ENCODE measurements at regions not wholly inside any gene's neighbourhood (a gene's known extent, or its start where the extent isn't known, plus 50 kb on each side); places are given as distances from the start of the nearest gene placed in this dataset.

DNA sequence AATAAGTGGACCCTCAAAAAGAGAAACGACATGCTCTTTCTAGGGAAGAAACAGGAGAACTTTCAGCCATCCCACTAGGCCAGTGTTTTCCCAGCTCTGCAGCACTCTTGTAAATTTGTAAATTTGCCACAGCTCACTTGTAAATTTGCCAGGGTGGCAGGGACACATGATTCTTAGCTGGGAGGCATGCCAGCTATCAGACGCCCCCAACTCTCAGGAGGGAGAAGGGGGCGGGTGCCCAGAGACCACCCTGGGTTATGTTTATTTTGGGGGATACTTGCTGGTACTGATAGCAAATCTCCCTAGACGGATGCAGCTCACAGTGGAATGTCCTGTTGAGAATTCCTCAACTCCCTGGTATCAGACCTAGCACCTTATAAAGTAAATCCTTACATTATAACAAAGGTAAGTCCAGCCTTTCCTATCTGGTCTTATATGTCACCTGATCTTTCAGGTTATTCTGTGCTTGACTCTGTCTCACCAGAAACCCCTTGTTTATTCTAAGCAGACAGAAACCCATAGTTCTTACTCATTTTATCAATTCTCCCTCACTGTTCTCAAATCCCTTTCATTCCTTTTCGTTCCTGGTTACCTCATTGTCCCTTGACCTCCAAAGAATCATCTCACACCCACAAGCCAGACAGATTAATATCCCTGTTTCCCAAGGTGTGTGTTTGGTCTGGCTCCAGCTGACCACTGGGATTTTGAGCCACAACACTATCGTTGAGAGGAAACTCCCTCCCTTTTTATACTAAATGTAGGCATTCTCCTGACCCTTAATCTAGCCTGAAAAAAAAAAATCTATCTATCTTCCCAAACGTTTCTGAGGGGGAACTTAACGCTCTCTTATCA, 69.3 kb upstream of the HMGA2 start:
- DNase-seq (no peak), ATAC-seq (no peak)
- H3K27ac ChIP-seq = no peak overlapping the region
- intact Hi-C loops (cut with DNase I) = no loop called here
- H3K27me3 ChIP-seq (ENCODE audit: low read depth) = no peaks in the 10 kb centered on the region
- no peak overlapping the region for H3K4me3 ChIP-seq
- TF ChIP-seq, protein P1, sequence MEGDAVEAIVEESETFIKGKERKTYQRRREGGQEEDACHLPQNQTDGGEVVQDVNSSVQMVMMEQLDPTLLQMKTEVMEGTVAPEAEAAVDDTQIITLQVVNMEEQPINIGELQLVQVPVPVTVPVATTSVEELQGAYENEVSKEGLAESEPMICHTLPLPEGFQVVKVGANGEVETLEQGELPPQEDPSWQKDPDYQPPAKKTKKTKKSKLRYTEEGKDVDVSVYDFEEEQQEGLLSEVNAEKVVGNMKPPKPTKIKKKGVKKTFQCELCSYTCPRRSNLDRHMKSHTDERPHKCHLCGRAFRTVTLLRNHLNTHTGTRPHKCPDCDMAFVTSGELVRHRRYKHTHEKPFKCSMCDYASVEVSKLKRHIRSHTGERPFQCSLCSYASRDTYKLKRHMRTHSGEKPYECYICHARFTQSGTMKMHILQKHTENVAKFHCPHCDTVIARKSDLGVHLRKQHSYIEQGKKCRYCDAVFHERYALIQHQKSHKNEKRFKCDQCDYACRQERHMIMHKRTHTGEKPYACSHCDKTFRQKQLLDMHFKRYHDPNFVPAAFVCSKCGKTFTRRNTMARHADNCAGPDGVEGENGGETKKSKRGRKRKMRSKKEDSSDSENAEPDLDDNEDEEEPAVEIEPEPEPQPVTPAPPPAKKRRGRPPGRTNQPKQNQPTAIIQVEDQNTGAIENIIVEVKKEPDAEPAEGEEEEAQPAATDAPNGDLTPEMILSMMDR (IDR thresholded peaks at IDR 0.05) = no peak
- no peaks in the 10 kb centered on the region for H3K36me3 ChIP-seq
- H3K9me3 ChIP-seq = no peaks in the 10 kb centered on the region
- no peaks in the 10 kb centered on the region for H3K4me1 ChIP-seq

DNA sequence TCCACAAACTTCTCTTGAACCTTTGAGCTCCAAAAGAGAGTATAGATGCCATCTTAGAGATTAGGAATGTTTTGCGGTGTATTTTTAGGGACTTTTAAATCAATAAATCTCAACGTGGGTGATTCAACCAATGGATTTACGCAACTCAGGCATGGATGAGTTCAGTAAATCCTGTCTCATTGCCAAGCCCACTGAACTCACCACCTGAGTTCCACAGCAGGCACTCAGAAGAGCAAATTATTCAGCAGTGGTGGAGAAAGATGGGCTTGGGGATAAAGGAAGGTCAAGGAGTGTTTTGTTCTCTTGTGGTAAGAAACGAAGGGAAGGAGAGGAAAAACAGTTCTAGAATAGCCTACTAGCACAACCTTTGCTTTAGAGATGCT, 68.7 kb upstream of the HMGA2 start:
- H3K36me3 ChIP-seq = no peaks in the 10 kb centered on the region
- intact Hi-C loops (cut with DNase I) = no loop called here

DNA sequence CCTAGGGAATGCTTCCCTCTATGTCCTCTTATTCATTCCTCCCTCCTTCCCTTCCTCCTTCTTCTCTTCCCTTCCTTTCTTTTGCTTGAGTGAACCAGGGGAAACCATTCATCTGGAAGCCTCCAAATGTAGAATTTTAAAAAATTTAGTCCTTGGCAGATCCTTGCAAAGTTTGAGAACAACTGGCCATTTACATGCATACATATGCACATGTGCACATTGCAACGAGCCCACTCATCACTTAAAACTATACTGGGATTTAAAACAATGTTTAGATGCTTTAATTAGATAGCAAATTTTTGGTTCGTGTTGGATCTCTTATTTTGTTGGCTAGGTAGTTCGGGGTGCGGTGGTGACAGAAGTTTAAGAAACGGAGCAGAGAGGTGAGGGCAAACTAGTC, 68.0 kb upstream of the HMGA2 start:
- no peak for DNase-seq
- Histone ChIP-seq H3K27me3 (ENCODE audit: low read depth) (no peaks in the 10 kb centered on the region), H3K27ac (no peak overlapping the region), H3K9me3 (no peaks in the 10 kb centered on the region), H3K36me3 (no peaks in the 10 kb centered on the region), H3K4me1 (no peaks in the 10 kb centered on the region), H3K4me3 (no peak overlapping the region)
- intact Hi-C loops (cut with DNase I) = no loop called here
- TF ChIP-seq, protein P1 (IDR thresholded peaks at IDR 0.05) = no peak
- ATAC-seq = no peak

More for the DNA sequence above, 68.7 kb upstream of the HMGA2 start:
- DNase-seq (no peak), ATAC-seq (no peak)
- H3K4me1 ChIP-seq = no peaks in the 10 kb centered on the region
- H3K27me3 ChIP-seq (ENCODE audit: low read depth) = no peaks in the 10 kb centered on the region
- TF ChIP-seq, protein P1 (IDR thresholded peaks at IDR 0.05) = no peak
- H3K27ac ChIP-seq = no peak overlapping the region
- H3K4me3 ChIP-seq = no peak overlapping the region
- no peaks in the 10 kb centered on the region for H3K9me3 ChIP-seq

DNA sequence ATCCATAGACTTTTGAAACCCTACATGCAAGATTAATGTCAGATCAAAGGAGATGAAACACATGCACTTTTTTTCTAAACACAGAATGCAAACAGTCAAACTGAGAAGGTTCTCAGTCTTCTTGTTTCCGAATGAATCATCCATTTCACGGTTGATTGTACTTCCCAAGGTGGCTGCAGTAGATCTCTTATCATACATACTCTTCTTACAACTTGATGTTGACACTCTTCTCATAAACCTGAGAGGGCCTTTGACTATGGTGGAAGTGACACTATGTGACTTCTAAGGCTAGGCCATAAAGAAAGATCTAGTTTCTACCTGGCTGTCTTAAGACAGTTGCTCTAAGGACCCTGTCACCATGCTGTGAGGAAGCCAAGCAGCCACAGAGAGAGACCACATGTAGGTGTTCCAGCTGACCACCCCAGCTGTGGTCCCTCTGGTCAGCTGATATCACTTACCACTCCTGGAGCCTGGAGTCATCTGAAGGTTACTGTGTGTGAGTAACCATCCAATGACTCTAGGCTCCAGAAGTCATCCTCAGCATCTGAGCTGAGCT, 67.2 kb upstream of the HMGA2 start:
- ATAC-seq = no peak
- H3K36me3 ChIP-seq = no peaks in the 10 kb centered on the region
- TF ChIP-seq, protein P1 (IDR thresholded peaks at IDR 0.05) = no peak

DNA sequence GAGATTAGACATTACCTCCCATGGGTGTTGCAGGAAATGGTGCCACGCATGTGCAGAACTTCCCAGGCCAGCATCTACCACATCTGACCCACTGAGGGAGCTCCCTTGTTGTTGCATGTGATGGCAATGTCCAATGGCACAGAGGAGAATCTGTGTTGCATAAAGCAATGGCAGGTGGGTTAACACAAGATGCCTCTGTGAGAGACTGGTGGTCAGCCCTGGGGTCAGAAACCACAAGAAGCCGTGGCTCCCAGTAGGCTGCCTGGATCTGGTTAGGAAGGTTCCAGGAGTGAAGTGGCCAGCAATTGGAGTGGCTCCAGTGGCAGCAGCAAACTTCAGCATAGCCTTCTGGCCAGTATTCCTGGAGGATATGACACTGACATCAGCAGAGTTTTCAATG, 65.9 kb upstream of the HMGA2 start:
- no peaks in the 10 kb centered on the region for H3K9me3 ChIP-seq
- H3K27ac ChIP-seq = no peak overlapping the region
- H3K4me1 ChIP-seq = no peaks in the 10 kb centered on the region
- no peaks in the 10 kb centered on the region for H3K36me3 ChIP-seq
- TF ChIP-seq, protein P1 (IDR thresholded peaks at IDR 0.05) = no peak
- no peak overlapping the region for H3K4me3 ChIP-seq
- H3K27me3 ChIP-seq (ENCODE audit: low read depth) = no peaks in the 10 kb centered on the region
- intact Hi-C loops (cut with DNase I) = no loop called here
- DNase-seq (no peak), ATAC-seq (no peak)

More for the DNA sequence above, 67.2 kb upstream of the HMGA2 start:
- H3K4me3 ChIP-seq = no peak overlapping the region
- no peaks in the 10 kb centered on the region for H3K9me3 ChIP-seq
- no peak overlapping the region for H3K27ac ChIP-seq
- no peak for DNase-seq
- intact Hi-C loops (cut with DNase I) = no loop called here
- no peaks in the 10 kb centered on the region for H3K4me1 ChIP-seq
- H3K27me3 ChIP-seq (ENCODE audit: low read depth) = no peaks in the 10 kb centered on the region

All from lower lobe of right lung (tissue), 2 donors.